Trophoblast cell (in vitro differentiated cells and primary cell): ENCODE measurements at regions not wholly inside any gene's neighbourhood (a gene's known extent, or its start where the extent isn't known, plus 50 kb on each side); places are given as distances from the start of the nearest gene placed in this dataset.
A peak's percentile ranks its signal among the peaks of the same experiment; 100 is the strongest.

Experiments used
- DNase-seq, 2 donors: peaks; one replicate each; pipeline ENCODE4 v3.0.0-alpha.2; 2016
- H2AFZ ChIP-seq: 2 replicates; pipeline ENCODE4 v1.6.1; 2013; ENCODE audit warnings: low read length, moderate library complexity, mild to moderate bottlenecking; ENCODE audit not compliant: insufficient read depth, poor library complexity
- H2AK5ac ChIP-seq: 2 replicates; pipeline ENCODE4 v1.6.1; 2013; ENCODE audit warnings: mild to moderate bottlenecking, low read length
- H2BK120ac ChIP-seq: 2 replicates; pipeline ENCODE4 v1.6.1; 2013; ENCODE audit warnings: low read length, mild to moderate bottlenecking, moderate library complexity; ENCODE audit not compliant: insufficient read depth, poor library complexity
- H2BK12ac ChIP-seq: 2 replicates; pipeline ENCODE4 v1.6.1; 2013; ENCODE audit warnings: mild to moderate bottlenecking, low read length, moderate library complexity
- H2BK5ac ChIP-seq: 2 replicates; pipeline ENCODE4 v1.6.1; 2013; ENCODE audit warnings: low read length, low read depth, moderate library complexity, mild to moderate bottlenecking; ENCODE audit not compliant: poor library complexity
- H3K14ac ChIP-seq: 2 replicates; pipeline ENCODE4 v1.6.1; 2013; ENCODE audit warnings: mild to moderate bottlenecking, low read length
- H3K18ac ChIP-seq: 2 replicates; pipeline ENCODE4 v1.6.1; 2013; ENCODE audit warnings: mild to moderate bottlenecking, low read length
- H3K23ac ChIP-seq: 2 replicates; pipeline ENCODE4 v1.6.1; 2013; ENCODE audit warnings: low read length
- H3K27ac ChIP-seq: 2 replicates; pipeline ENCODE4 v1.5.1; 2013; ENCODE audit warnings: low read depth, mild to moderate bottlenecking, inconsistent platforms, low read length, moderate library complexity
- H3K27me3 ChIP-seq: 2 replicates; pipeline ENCODE4 v1.6.1; 2013; ENCODE audit warnings: inconsistent platforms, mild to moderate bottlenecking, low read length, moderate library complexity; ENCODE audit not compliant: insufficient read depth
- H3K36me3 ChIP-seq, 2 experiments: 1 replicate in 1 of 2; 2 replicates in 1 of 2; pipeline ENCODE4 v1.6.1; 2013; ENCODE audit warnings: low read length in 2 of 2, mild to moderate bottlenecking in 2 of 2, moderate library complexity in 1 of 2; ENCODE audit not compliant: insufficient read depth in 2 of 2, control insufficient read depth in 1 of 2
- H3K4ac ChIP-seq: 2 replicates; pipeline ENCODE4 v1.6.1; 2013; ENCODE audit warnings: low read depth, mild to moderate bottlenecking, low read length, moderate library complexity
- H3K4me1 ChIP-seq, 2 experiments: 1 replicate in 1 of 2; 2 replicates in 1 of 2; pipeline ENCODE4 v1.6.1; 2013; ENCODE audit warnings: low read length in 2 of 2, mild to moderate bottlenecking in 2 of 2, moderate library complexity in 1 of 2; ENCODE audit not compliant: insufficient read depth in 2 of 2, control insufficient read depth in 1 of 2
- H3K4me2 ChIP-seq: 2 replicates; pipeline ENCODE4 v1.6.1; 2013; ENCODE audit warnings: inconsistent platforms, mild to moderate bottlenecking, low read length, moderate library complexity
- H3K4me3 ChIP-seq: 2 replicates; pipeline ENCODE4 v1.5.1; 2013; ENCODE audit warnings: mild to moderate bottlenecking, low read depth, low read length, inconsistent platforms
- H3K79me1 ChIP-seq: one replicate; pipeline ENCODE4 v1.6.1; 2013; ENCODE audit warnings: low read length
- H3K79me2 ChIP-seq: 2 replicates; pipeline ENCODE4 v1.6.1; 2013; ENCODE audit warnings: low read length, mild to moderate bottlenecking; ENCODE audit not compliant: control insufficient read depth, insufficient read depth, poor library complexity
- H3K9ac ChIP-seq: 2 replicates; pipeline ENCODE4 v1.6.1; 2013; ENCODE audit warnings: mild to moderate bottlenecking, low read length
- H3K9me3 ChIP-seq: 2 replicates; pipeline ENCODE4 v1.6.1; 2013; ENCODE audit warnings: low read depth, mild to moderate bottlenecking, control low read depth, inconsistent platforms, low read length; ENCODE audit not compliant: insufficient read depth
- H4K12ac ChIP-seq: 2 replicates; pipeline ENCODE4 v1.6.1; 2013; ENCODE audit warnings: low read depth, mild to moderate bottlenecking, low read length, moderate library complexity
- H4K8ac ChIP-seq: 2 replicates; pipeline ENCODE4 v1.6.1; 2013; ENCODE audit warnings: low read depth, mild to moderate bottlenecking, low read length, moderate library complexity
- H4K91ac ChIP-seq: one replicate; pipeline ENCODE4 v1.6.1; 2013; ENCODE audit warnings: low read depth, mild to moderate bottlenecking, low read length, moderate library complexity
- WGBS: extraction: QIAGEN DNeasy Blood & Tissue Kit; methylation state at CpG from one replicate; pipeline ENCODE4 v1.1.7; 2013; ENCODE audit warnings: missing lambda C conversion rate; ENCODE audit not compliant: insufficient read length, insufficient coverage; ENCODE audit errors: extremely low coverage; 5-methylcytosine and 5-hydroxymethylcytosine counted together

DNA sequence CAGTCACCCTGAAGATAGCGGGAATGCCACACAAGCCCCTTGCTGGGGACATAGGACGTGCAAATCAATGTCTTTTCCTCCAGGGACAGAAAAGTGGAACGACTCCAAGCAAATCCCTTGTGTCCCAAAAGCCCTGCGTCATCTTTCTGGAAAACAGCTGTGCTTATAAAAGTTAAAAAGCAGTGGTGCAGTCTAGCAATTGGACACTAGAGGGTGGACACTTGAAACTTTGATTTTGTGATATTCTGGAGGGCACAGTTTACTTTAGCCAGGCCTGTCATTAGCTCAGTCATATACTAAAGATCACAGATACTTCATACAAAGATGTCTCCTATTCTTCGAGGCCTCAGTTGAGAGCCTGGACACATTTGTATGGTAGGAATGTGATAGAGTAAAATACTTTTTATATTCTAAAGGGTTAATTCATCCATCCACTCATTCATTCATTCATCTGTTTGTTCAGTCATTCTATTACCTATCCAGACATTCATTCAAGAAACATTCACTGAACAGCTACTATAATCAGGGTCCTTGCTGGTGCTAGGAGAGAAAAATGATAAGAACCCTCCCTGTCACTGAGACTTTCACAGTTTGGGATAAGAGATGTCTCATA, 63.8 kb upstream of the ANKRD34C start:
- WGBS, result no CpG with 5 or more reads among the region's 5 CpGs
- Histone ChIP-seq H2AK5ac (no peak overlapping the region), H3K18ac (no peak overlapping the region), H4K8ac (no peak overlapping the region), H2AFZ (no peak overlapping the region), H3K4ac (no peak overlapping the region), H3K4me3 (no peak overlapping the region), H3K27me3 (no peaks in the 10 kb centered on the region), H3K27ac (no peak overlapping the region), H3K4me1 (peaks cover 5 to 8% of the 10 kb centered on the region in 2 experiments), H3K36me3 (no peaks in the 10 kb centered on the region), H3K79me2 (no peaks in the 10 kb centered on the region), H3K14ac (no peak overlapping the region), H2BK120ac (no peak overlapping the region), H3K23ac (no peak overlapping the region), H3K9ac (no peak overlapping the region), H2BK12ac (no peak overlapping the region), H4K91ac (no peak overlapping the region), H4K12ac (no peak overlapping the region), H2BK5ac (no peak overlapping the region), H3K9me3 (no peaks in the 10 kb centered on the region), H3K79me1 (no peaks in the 10 kb centered on the region), H3K4me2 (no peak overlapping the region)
- DNase-seq, result peak in 1 of 2 donors; percentile 24

- no peak overlapping the region for H3K4ac ChIP-seq
- H3K36me3 ChIP-seq, result no peaks in the 10 kb centered on the region
- H3K14ac ChIP-seq, result no peak overlapping the region
- peak; percentile 28 to 47 for DNase-seq
- H3K23ac ChIP-seq, result no peak overlapping the region
- H4K12ac ChIP-seq, result no peak overlapping the region
- no peak overlapping the region for H3K27ac ChIP-seq
- H3K4me2 ChIP-seq, result no peak overlapping the region
- no peak overlapping the region for H2AK5ac ChIP-seq
- H3K4me3 ChIP-seq, result no peak overlapping the region
- no peak overlapping the region for H2BK12ac ChIP-seq
- H4K91ac ChIP-seq, result no peak overlapping the region
- H3K79me2 ChIP-seq, result no peaks in the 10 kb centered on the region
- H2BK5ac ChIP-seq, result no peak overlapping the region
- H2BK120ac ChIP-seq, result no peak overlapping the region
- no peak overlapping the region for H3K18ac ChIP-seq
- H4K8ac ChIP-seq, result no peak overlapping the region
- peaks cover 4 to 14% of the 10 kb centered on the region in 2 experiments for H3K4me1 ChIP-seq
- WGBS, result no CpG with 5 or more reads among the region's 3 CpGs
- no peak overlapping the region for H2AFZ ChIP-seq
- no peaks in the 10 kb centered on the region for H3K9me3 ChIP-seq
- no peak overlapping the region for H3K9ac ChIP-seq
- H3K27me3 ChIP-seq, result no peaks in the 10 kb centered on the region
- H3K79me1 ChIP-seq, result no peaks in the 10 kb centered on the region
Observed at GRCh38 chr15:79213650-79214049, 68.9 kb upstream of the ANKRD34C start.

GRCh38 chr15:79212589-79213157, 69.8 kb upstream of the ANKRD34C start:
- H3K4me3 ChIP-seq, result no peak overlapping the region
- no peak overlapping the region for H3K4ac ChIP-seq
- no peak overlapping the region for H2AK5ac ChIP-seq
- no peak overlapping the region for H3K23ac ChIP-seq
- no peak overlapping the region for H3K14ac ChIP-seq
- no peaks in the 10 kb centered on the region for H3K9me3 ChIP-seq
- H2AFZ ChIP-seq, result no peak overlapping the region
- H4K12ac ChIP-seq, result no peak overlapping the region
- H2BK12ac ChIP-seq, result no peak overlapping the region
- no peak overlapping the region for H4K91ac ChIP-seq
- H4K8ac ChIP-seq, result no peak overlapping the region
- no CpG with 5 or more reads among the region's 11 CpGs for WGBS
- no peaks in the 10 kb centered on the region for H3K79me2 ChIP-seq
- no peaks in the 10 kb centered on the region for H3K36me3 ChIP-seq
- DNase-seq, result peak; percentile 72 to 79
- H3K27me3 ChIP-seq, result no peaks in the 10 kb centered on the region
- no peak overlapping the region for H3K18ac ChIP-seq
- no peak overlapping the region for H3K4me2 ChIP-seq
- H3K79me1 ChIP-seq, result no peaks in the 10 kb centered on the region
- H3K4me1 ChIP-seq, result peaks cover 4 to 14% of the 10 kb centered on the region in 2 experiments
- H2BK120ac ChIP-seq, result no peak overlapping the region
- H3K9ac ChIP-seq, result no peak overlapping the region
- no peak overlapping the region for H3K27ac ChIP-seq
- no peak overlapping the region for H2BK5ac ChIP-seq

- DNase-seq, result no peak
- Histone ChIP-seq H2AFZ (no peak overlapping the region), H3K36me3 (no peaks in the 10 kb centered on the region), H3K4me2 (no peak overlapping the region), H3K4me1 (peaks cover 4 to 14% of the 10 kb centered on the region in 2 experiments), H2AK5ac (no peak overlapping the region), H4K91ac (no peak overlapping the region), H3K27ac (no peak overlapping the region), H3K79me1 (no peaks in the 10 kb centered on the region), H3K23ac (no peak overlapping the region), H3K79me2 (no peaks in the 10 kb centered on the region), H3K27me3 (no peaks in the 10 kb centered on the region), H3K14ac (no peak overlapping the region), H3K9me3 (no peaks in the 10 kb centered on the region), H2BK5ac (no peak overlapping the region), H3K9ac (no peak overlapping the region), H2BK12ac (no peak overlapping the region), H3K18ac (no peak overlapping the region), H4K12ac (no peak overlapping the region), H2BK120ac (no peak overlapping the region), H3K4ac (no peak overlapping the region), H4K8ac (no peak overlapping the region), H3K4me3 (no peak overlapping the region)
- WGBS, result no CpG with 5 or more reads among the region's 1 CpG
Observed at GRCh38 chr15:79211481-79211880, 71.0 kb upstream of the ANKRD34C start.
